ENCODE measurements at regions not wholly inside any gene's neighbourhood (a gene's known extent, or its start where the extent isn't known, plus 50 kb on each side); places are given as distances from the start of the nearest gene placed in this dataset.

GRCh38 chrX:113629326-113629725 lies 788.7 kb upstream of the AMOT start:
- CTCF ChIA-PET = no interaction called here
- BruUV-seq (replicated peaks) = no TSS peak
- no peaks in the 10 kb centered on the region for H3K4me1 Mint-ChIP-seq (ENCODE audit: low read depth, unreplicated experiment)
- H3K36me3 Mint-ChIP-seq (ENCODE audit: insufficient read depth, unreplicated experiment) = no peaks in the 10 kb centered on the region
- no peaks in the 10 kb centered on the region for H3K27me3 Mint-ChIP-seq (ENCODE audit: unreplicated experiment)
- intact Hi-C loops (cut with micrococcal nuclease; ENCODE audit: unreplicated experiment) = no loop called here
- H3K9me3 Mint-ChIP-seq (ENCODE audit: low read depth, unreplicated experiment) = peaks cover 6% of the 10 kb centered on the region
- DNase-seq = no peak
- TF ChIP-seq, protein P1, sequence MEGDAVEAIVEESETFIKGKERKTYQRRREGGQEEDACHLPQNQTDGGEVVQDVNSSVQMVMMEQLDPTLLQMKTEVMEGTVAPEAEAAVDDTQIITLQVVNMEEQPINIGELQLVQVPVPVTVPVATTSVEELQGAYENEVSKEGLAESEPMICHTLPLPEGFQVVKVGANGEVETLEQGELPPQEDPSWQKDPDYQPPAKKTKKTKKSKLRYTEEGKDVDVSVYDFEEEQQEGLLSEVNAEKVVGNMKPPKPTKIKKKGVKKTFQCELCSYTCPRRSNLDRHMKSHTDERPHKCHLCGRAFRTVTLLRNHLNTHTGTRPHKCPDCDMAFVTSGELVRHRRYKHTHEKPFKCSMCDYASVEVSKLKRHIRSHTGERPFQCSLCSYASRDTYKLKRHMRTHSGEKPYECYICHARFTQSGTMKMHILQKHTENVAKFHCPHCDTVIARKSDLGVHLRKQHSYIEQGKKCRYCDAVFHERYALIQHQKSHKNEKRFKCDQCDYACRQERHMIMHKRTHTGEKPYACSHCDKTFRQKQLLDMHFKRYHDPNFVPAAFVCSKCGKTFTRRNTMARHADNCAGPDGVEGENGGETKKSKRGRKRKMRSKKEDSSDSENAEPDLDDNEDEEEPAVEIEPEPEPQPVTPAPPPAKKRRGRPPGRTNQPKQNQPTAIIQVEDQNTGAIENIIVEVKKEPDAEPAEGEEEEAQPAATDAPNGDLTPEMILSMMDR (IDR thresholded peaks at IDR 0.05; ENCODE audit: unreplicated experiment) = no peak
- no peak overlapping the region for H3K27ac Mint-ChIP-seq (ENCODE audit: unreplicated experiment)
- H3K4me3 Mint-ChIP-seq (ENCODE audit: low read depth, unreplicated experiment) = no peak overlapping the region

GRCh38 chrX:113594123-113594841 lies 753.7 kb upstream of the AMOT start:
- intact Hi-C loops (cut with micrococcal nuclease; ENCODE audit: unreplicated experiment) = no loop called here
- H3K27me3 Mint-ChIP-seq (ENCODE audit: unreplicated experiment) = no peaks in the 10 kb centered on the region
- CTCF ChIA-PET = no interaction called here
- H3K4me1 Mint-ChIP-seq (ENCODE audit: low read depth, unreplicated experiment) = no peaks in the 10 kb centered on the region
- no peak overlapping the region for H3K27ac Mint-ChIP-seq (ENCODE audit: unreplicated experiment)
- TF ChIP-seq, protein P1 (IDR thresholded peaks at IDR 0.05; ENCODE audit: unreplicated experiment) = no peak
- no peaks in the 10 kb centered on the region for H3K36me3 Mint-ChIP-seq (ENCODE audit: insufficient read depth, unreplicated experiment)
- DNase-seq = no peak
- H3K9me3 Mint-ChIP-seq (ENCODE audit: low read depth, unreplicated experiment) = peaks cover 8% of the 10 kb centered on the region
- H3K4me3 Mint-ChIP-seq (ENCODE audit: low read depth, unreplicated experiment) = no peak overlapping the region
- no TSS peak for BruUV-seq (replicated peaks)

- Mint-ChIP-seq H3K27me3 (ENCODE audit: unreplicated experiment) (no peaks in the 10 kb centered on the region), H3K27ac (ENCODE audit: unreplicated experiment) (no peak overlapping the region), H3K36me3 (ENCODE audit: insufficient read depth, unreplicated experiment) (no peaks in the 10 kb centered on the region), H3K4me3 (ENCODE audit: low read depth, unreplicated experiment) (no peak overlapping the region), H3K4me1 (ENCODE audit: low read depth, unreplicated experiment) (no peaks in the 10 kb centered on the region), H3K9me3 (ENCODE audit: low read depth, unreplicated experiment) (no peaks in the 10 kb centered on the region)
- DNase-seq = no peak
- TF ChIP-seq, protein P1 (IDR thresholded peaks at IDR 0.05; ENCODE audit: unreplicated experiment) = no peak
- BruUV-seq (replicated peaks) = no TSS peak
- intact Hi-C loops (cut with micrococcal nuclease; ENCODE audit: unreplicated experiment) = no loop called here
- CTCF ChIA-PET = no interaction called here
Measured at GRCh38 chrX:113586281-113586898, 745.8 kb upstream of the AMOT start.

DNA sequence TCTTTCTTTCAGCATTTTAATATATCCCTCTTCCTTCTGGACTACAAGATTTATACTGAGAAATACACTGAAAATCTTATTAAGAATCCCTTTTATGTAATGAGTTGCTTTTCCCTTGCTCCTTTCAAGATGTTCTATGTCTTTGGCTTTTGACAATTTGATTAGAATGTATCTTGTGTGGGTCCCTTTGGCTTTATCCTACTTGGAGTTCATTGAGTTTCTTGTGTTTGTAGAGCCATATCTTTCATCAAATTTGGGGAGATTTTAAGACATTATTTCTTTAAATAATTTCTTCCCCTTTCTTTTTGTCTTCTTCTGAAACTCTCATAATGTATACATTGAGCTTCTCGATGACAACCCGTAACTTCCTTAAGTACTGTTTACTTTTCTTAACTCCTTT lies 739.9 kb upstream of the AMOT start:
- CTCF ChIA-PET = no interaction called here
- Mint-ChIP-seq H3K9me3 (ENCODE audit: low read depth, unreplicated experiment) (peaks cover 5% of the 10 kb centered on the region), H3K27me3 (ENCODE audit: unreplicated experiment) (no peaks in the 10 kb centered on the region), H3K36me3 (ENCODE audit: insufficient read depth, unreplicated experiment) (no peaks in the 10 kb centered on the region), H3K27ac (ENCODE audit: unreplicated experiment) (no peak overlapping the region), H3K4me1 (ENCODE audit: low read depth, unreplicated experiment) (no peaks in the 10 kb centered on the region), H3K4me3 (ENCODE audit: low read depth, unreplicated experiment) (no peak overlapping the region)
- BruUV-seq (replicated peaks) = no TSS peak
- TF ChIP-seq, protein P1 (IDR thresholded peaks at IDR 0.05; ENCODE audit: unreplicated experiment) = no peak
- intact Hi-C loops (cut with micrococcal nuclease; ENCODE audit: unreplicated experiment) = no loop called here
- no peak for DNase-seq

Data from Calu3 (cell line).